ENCODE measurements at regions not wholly inside any gene's neighbourhood (a gene's known extent, or its start where the extent isn't known, plus 50 kb on each side); places are given as distances from the start of the nearest gene placed in this dataset.

- POLR2A ChIA-PET: no interaction called here
- BruUV-seq (replicated peaks): no TSS peak
- TF ChIP-seq SIN3A (IDR thresholded peaks at IDR 0.05; ENCODE audit: borderline replicate concordance, insufficient read depth, low read depth, low read length) (no peak), TCF7L2 (IDR thresholded peaks at IDR 0.05; ENCODE audit: low read depth, low read length) (no peak), CTCF (IDR thresholded peaks at IDR 0.05) (no peak), POLR2AphosphoS5 (IDR thresholded peaks at IDR 0.05; ENCODE audit: low read depth, low read length) (no peak), REST (IDR thresholded peaks at IDR 0.05; ENCODE audit: insufficient read depth in 1 of 2, low read depth in 2 of 2, low read length in 1 of 2) (no peak)
- CTCF ChIA-PET: no interaction called here
- Histone ChIP-seq H3K9me3 (ENCODE audit: control insufficient read depth, insufficient read depth, low read depth, low read length) (no peaks in the 10 kb centered on the region), H3K4me3 (ENCODE audit: low read depth in 2 of 2, low read length in 2 of 2) (peak overlapping the region; percentile 38 to 61), H3K4me1 (ENCODE audit: control insufficient read depth, insufficient read depth, low read length) (0 out of 2 replicates have a peak, but pooled peaks cover 3% of the 10 kb centered on the region), H3K27me3 (ENCODE audit: control insufficient read depth, insufficient read depth, low read length) (no peaks in the 10 kb centered on the region), H3K36me3 (ENCODE audit: control insufficient read depth, insufficient read depth, low read length) (no peaks in the 10 kb centered on the region), H3K27ac (ENCODE audit: low read length) (peak overlapping the region; percentile 83)
- DNase-seq (ENCODE audit: low read depth, low spot score) (peak; percentile 52), ATAC-seq (peak; percentile 92)
- in situ Hi-C loops (cut with HindIII; ENCODE audit: low pct_unique_long_range_greater_than_20kb, low sequenced_read_pairs): no loop called here
- intact Hi-C loops (cut with micrococcal nuclease; ENCODE audit: unreplicated experiment): no loop called here
Observed at GRCh38 chr1:199931666-199932377, 95.7 kb upstream of the NR5A2 start.

GRCh38 chr1:199932462-199932861, 95.0 kb upstream of the NR5A2 start:
- Histone ChIP-seq H3K27me3 (ENCODE audit: control insufficient read depth, insufficient read depth, low read length) (no peaks in the 10 kb centered on the region), H3K36me3 (ENCODE audit: control insufficient read depth, insufficient read depth, low read length) (no peaks in the 10 kb centered on the region), H3K4me3 (ENCODE audit: low read depth in 2 of 2, low read length in 2 of 2) (peak overlapping the region; percentile 38 to 61), H3K27ac (ENCODE audit: low read length) (peak overlapping the region; percentile 83), H3K9me3 (ENCODE audit: control insufficient read depth, insufficient read depth, low read depth, low read length) (no peaks in the 10 kb centered on the region), H3K4me1 (ENCODE audit: control insufficient read depth, insufficient read depth, low read length) (0 out of 2 replicates have a peak, but pooled peaks cover 3% of the 10 kb centered on the region)
- CTCF ChIA-PET: interaction anchor here (0.6 kb wide), 1 partner anchor 248 kb away, joined by 3 read pairs; no protein-coding TSS in a partner anchor
- intact Hi-C loops (cut with micrococcal nuclease; ENCODE audit: unreplicated experiment): no loop called here
- peak; percentile 66 for ATAC-seq
- DNase-seq (ENCODE audit: low read depth, low spot score): no peak
- in situ Hi-C loops (cut with HindIII; ENCODE audit: low pct_unique_long_range_greater_than_20kb, low sequenced_read_pairs): no loop called here
- POLR2A ChIA-PET: no interaction called here
- BruUV-seq (replicated peaks): no TSS peak
- no peak for TF ChIP-seq CTCF (IDR thresholded peaks at IDR 0.05)
- TF ChIP-seq POLR2AphosphoS5 (IDR thresholded peaks at IDR 0.05; ENCODE audit: low read depth, low read length): no peak
- no peak for TF ChIP-seq REST (IDR thresholded peaks at IDR 0.05; ENCODE audit: insufficient read depth in 1 of 2, low read depth in 2 of 2, low read length in 1 of 2)
- TF ChIP-seq TCF7L2 (IDR thresholded peaks at IDR 0.05; ENCODE audit: low read depth, low read length): no peak
- no peak for TF ChIP-seq SIN3A (IDR thresholded peaks at IDR 0.05; ENCODE audit: borderline replicate concordance, insufficient read depth, low read depth, low read length)
